ENCODE measurements at regions not wholly inside any gene's neighbourhood (a gene's known extent, or its start where the extent isn't known, plus 50 kb on each side); places are given as distances from the start of the nearest gene placed in this dataset.

- TF ChIP-seq CTCF (IDR thresholded peaks at IDR 0.05) (no peak), POLR2A (IDR thresholded peaks at IDR 0.05) (no peak)
Observed at GRCh38 chr10:55353414-55353813, 552.4 kb upstream of the PCDH15 start.

Measured in esophagus squamous epithelium (tissue), 4 donors.